Mucosa of descending colon (tissue), 3 donors: ENCODE measurements at regions not wholly inside any gene's neighbourhood (a gene's known extent, or its start where the extent isn't known, plus 50 kb on each side); places are given as distances from the start of the nearest gene placed in this dataset.

Source experiments
- ATAC-seq: fragments of 200-7000 bp; cut with Tn5 transposase; one replicate; pipeline ENCODE4 v1.9.1; 2020; ENCODE audit warnings: mild to moderate bottlenecking, moderate library complexity
- DNase-seq, 3 donors: peaks; one replicate each; pipeline ENCODE4 v3.0.0-alpha.2; 2020
- H3K36me3 ChIP-seq: fragments of 200-600 bp; one replicate; pipeline ENCODE4 v1.8.0; 2021; ENCODE audit warnings: low read depth, mild to moderate bottlenecking
- H3K4me1 ChIP-seq: fragments of 200-600 bp; one replicate; pipeline ENCODE4 v1.8.0; 2021; ENCODE audit warnings: low read depth, mild to moderate bottlenecking
- H3K4me3 ChIP-seq: fragments of 200-600 bp; one replicate; pipeline ENCODE4 v1.8.0; 2021; ENCODE audit warnings: mild to moderate bottlenecking
- H3K9me3 ChIP-seq: fragments of 200-600 bp; one replicate; pipeline ENCODE4 v1.8.0; 2021; ENCODE audit warnings: mild to moderate bottlenecking
- CTCF ChIP-seq: fragments of 200-600 bp; IDR thresholded peaks from one replicate; pipeline ENCODE4 v1.8.0; 2022; ENCODE audit warnings: antibody characterized with exemption, mild to moderate bottlenecking
- intact Hi-C, 2 donors: fragments of 100-400 bp; cut with DNase I in 1 of 2; cut with micrococcal nuclease in 1 of 2; formaldehyde crosslinking; loops; one replicate each; pipeline versions ENCODE4 v1.11.0 to v1.11.1; 2022; cut with DNase I, micrococcal nuclease
- donor health status: DM: no; HTN: no; CAD: no; lungs with moderate emphysema.
- donor health status: DM: no; HTN: no; CAD: no.
- donor health status: DM: no; HTN: yes; CAD: no.

GRCh38 chr2:52939250-52939649, 828.4 kb upstream of the CHAC2 start:
- DNase-seq (no peak), ATAC-seq (no peak)
- intact Hi-C loops, result no loop called here
- H3K36me3 ChIP-seq, result no peaks in the 10 kb centered on the region
- H3K9me3 ChIP-seq, result no peaks in the 10 kb centered on the region
- no peak for TF ChIP-seq CTCF
- no peak overlapping the region for H3K4me3 ChIP-seq
- no peaks in the 10 kb centered on the region for H3K4me1 ChIP-seq

GRCh38 chr2:52936029-52936428, 831.6 kb upstream of the CHAC2 start:
- no peaks in the 10 kb centered on the region for H3K36me3 ChIP-seq
- no peak for TF ChIP-seq CTCF
- no peaks in the 10 kb centered on the region for H3K9me3 ChIP-seq
- no peak for ATAC-seq
- no peaks in the 10 kb centered on the region for H3K4me1 ChIP-seq
- DNase-seq, result no peak
- intact Hi-C loops, result no loop called here
- no peak overlapping the region for H3K4me3 ChIP-seq

- TF ChIP-seq CTCF, result no peak
- no peaks in the 10 kb centered on the region for H3K4me1 ChIP-seq
- H3K36me3 ChIP-seq, result no peaks in the 10 kb centered on the region
- H3K4me3 ChIP-seq, result no peak overlapping the region
- DNase-seq (no peak), ATAC-seq (no peak)
- intact Hi-C loops, result no loop called here
- H3K9me3 ChIP-seq, result no peaks in the 10 kb centered on the region
These were observed 832.5 kb upstream of the CHAC2 start for GRCh38 chr2:52934920-52935640.

- intact Hi-C loops, result no loop called here
- no peak for DNase-seq
- no peaks in the 10 kb centered on the region for H3K36me3 ChIP-seq
- no peak for TF ChIP-seq CTCF
- H3K4me1 ChIP-seq, result no peaks in the 10 kb centered on the region
- H3K4me3 ChIP-seq, result no peak overlapping the region
- peaks cover 4% of the 10 kb centered on the region for H3K9me3 ChIP-seq
- ATAC-seq, result peak; percentile 22
These were observed 833.2 kb upstream of the CHAC2 start for GRCh38 chr2:52934323-52934898.

GRCh38 chr2:52933878-52934277, 833.7 kb upstream of the CHAC2 start:
- ATAC-seq, result no peak
- Histone ChIP-seq H3K9me3 (peaks cover 6% of the 10 kb centered on the region), H3K4me1 (no peaks in the 10 kb centered on the region), H3K36me3 (no peaks in the 10 kb centered on the region), H3K4me3 (no peak overlapping the region)
- intact Hi-C loops, result no loop called here
- DNase-seq, result no peak
- no peak for TF ChIP-seq CTCF
